Uterus (tissue), 3 donors: ENCODE measurements at regions not wholly inside any gene's neighbourhood (a gene's known extent, or its start where the extent isn't known, plus 50 kb on each side); places are given as distances from the start of the nearest gene placed in this dataset.

Experiments used
- DNase-seq, 2 donors: peaks; one replicate each; pipeline ENCODE4 v3.0.0-alpha.2; 2019 to 2020
- H3K27ac ChIP-seq, 2 donors: fragments of 200-600 bp; sonication (generic); 1 replicate in 1 of 2; 2 replicates in 1 of 2; pipeline ENCODE4 v1.5.1; 2016 to 2018
- H3K27me3 ChIP-seq, 2 donors: fragments of 200-600 bp; sonication (generic); one replicate each; pipeline ENCODE4 v1.5.1; 2018 to 2019; ENCODE audit warnings: control low read depth in 1 of 2
- H3K36me3 ChIP-seq, 2 donors: fragments of 200-600 bp; sonication (generic); one replicate each; pipeline ENCODE4 v1.5.1; 2019; ENCODE audit warnings: control low read depth in 1 of 2
- H3K4me1 ChIP-seq, 2 donors: fragments of 200-600 bp; sonication (generic); one replicate each; pipeline ENCODE4 v1.5.1; 2018 to 2019; ENCODE audit warnings: control low read depth in 1 of 2
- H3K4me3 ChIP-seq, 2 donors: fragments of 200-600 bp; sonication (generic); 1 replicate in 1 of 2; 2 replicates in 1 of 2; pipeline ENCODE4 v1.5.1; 2018 to 2019; ENCODE audit warnings: mild to moderate bottlenecking in 1 of 2
- H3K9me3 ChIP-seq, 2 donors: fragments of 200-600 bp; sonication (generic); one replicate each; pipeline ENCODE4 v1.5.1; 2019; ENCODE audit warnings: control low read depth in 1 of 2
- POLR2A ChIP-seq, 2 donors: fragments of 450-650 bp; IDR thresholded peaks; one replicate each; pipeline ENCODE4 v1.6.1; 2016; ENCODE audit warnings: antibody characterized with exemption in 2 of 2, mild to moderate bottlenecking in 1 of 2, moderate library complexity in 1 of 2
- intact Hi-C: fragments of 100-400 bp; cut with DNase I; formaldehyde crosslinking; loops from one replicate; pipeline ENCODE4 v1.15.1; 2023; ENCODE audit warnings: low total_unique reads
- TF ChIP-seq, protein P1 (sequence below), 4 experiments: fragments of 200-600 bp in 2 of 4; fragments of 450-650 bp in 2 of 4; sonication (generic) in 2 of 4; IDR thresholded peaks; one replicate each; pipeline ENCODE4 v1.5.1; 2016 to 2019; ENCODE audit warnings: antibody characterized with exemption in 4 of 4, mild to moderate bottlenecking in 2 of 4, moderate library complexity in 1 of 4
- donor health status: DM: yes; HTN: yes; CAD: no.

- H3K4me1 ChIP-seq: no peaks in the 10 kb centered on the region
- H3K27me3 ChIP-seq: no peaks in the 10 kb centered on the region
- no peaks in the 10 kb centered on the region for H3K9me3 ChIP-seq
- no peak for DNase-seq
- no peak overlapping the region for H3K27ac ChIP-seq
- TF ChIP-seq, protein P1, sequence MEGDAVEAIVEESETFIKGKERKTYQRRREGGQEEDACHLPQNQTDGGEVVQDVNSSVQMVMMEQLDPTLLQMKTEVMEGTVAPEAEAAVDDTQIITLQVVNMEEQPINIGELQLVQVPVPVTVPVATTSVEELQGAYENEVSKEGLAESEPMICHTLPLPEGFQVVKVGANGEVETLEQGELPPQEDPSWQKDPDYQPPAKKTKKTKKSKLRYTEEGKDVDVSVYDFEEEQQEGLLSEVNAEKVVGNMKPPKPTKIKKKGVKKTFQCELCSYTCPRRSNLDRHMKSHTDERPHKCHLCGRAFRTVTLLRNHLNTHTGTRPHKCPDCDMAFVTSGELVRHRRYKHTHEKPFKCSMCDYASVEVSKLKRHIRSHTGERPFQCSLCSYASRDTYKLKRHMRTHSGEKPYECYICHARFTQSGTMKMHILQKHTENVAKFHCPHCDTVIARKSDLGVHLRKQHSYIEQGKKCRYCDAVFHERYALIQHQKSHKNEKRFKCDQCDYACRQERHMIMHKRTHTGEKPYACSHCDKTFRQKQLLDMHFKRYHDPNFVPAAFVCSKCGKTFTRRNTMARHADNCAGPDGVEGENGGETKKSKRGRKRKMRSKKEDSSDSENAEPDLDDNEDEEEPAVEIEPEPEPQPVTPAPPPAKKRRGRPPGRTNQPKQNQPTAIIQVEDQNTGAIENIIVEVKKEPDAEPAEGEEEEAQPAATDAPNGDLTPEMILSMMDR (IDR thresholded peaks at IDR 0.05): no peak
- no peak for TF ChIP-seq POLR2A (IDR thresholded peaks at IDR 0.05)
- intact Hi-C loops: no loop called here
- no peak overlapping the region for H3K4me3 ChIP-seq
- no peaks in the 10 kb centered on the region for H3K36me3 ChIP-seq
Measured at GRCh38 chr12:58720421-58720820, 199.9 kb downstream of the LRIG3 start.

GRCh38 chr12:58725400-58726105, 194.8 kb downstream of the LRIG3 start:
- TF ChIP-seq, protein P1 (IDR thresholded peaks at IDR 0.05): no peak
- TF ChIP-seq POLR2A (IDR thresholded peaks at IDR 0.05): no peak
- DNase-seq: no peak

DNA sequence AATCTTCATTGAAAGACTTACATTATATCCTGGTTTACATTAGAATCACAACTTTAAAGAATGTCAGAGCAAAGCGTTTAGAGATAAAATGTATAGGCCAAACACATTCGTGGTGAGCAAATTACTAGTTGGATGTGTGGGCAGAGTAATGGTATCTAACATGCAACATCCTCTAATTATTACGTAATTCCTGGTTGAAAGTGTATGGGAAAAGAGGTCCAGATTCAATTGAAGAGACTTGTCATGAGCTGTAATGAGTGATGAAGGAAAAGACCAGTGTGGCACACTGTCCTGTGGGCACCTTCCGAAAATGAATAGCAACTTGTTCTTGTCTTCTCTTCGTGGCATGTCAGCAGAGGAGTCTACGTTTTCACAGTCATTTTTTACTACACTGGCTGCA, 192.8 kb downstream of the LRIG3 start:
- intact Hi-C loops: no loop called here
- no peaks in the 10 kb centered on the region for H3K4me1 ChIP-seq
- TF ChIP-seq, protein P1 (IDR thresholded peaks at IDR 0.05): no peak
- no peak for TF ChIP-seq POLR2A (IDR thresholded peaks at IDR 0.05)
- H3K27ac ChIP-seq: no peak overlapping the region
- H3K9me3 ChIP-seq: no peaks in the 10 kb centered on the region
- no peak overlapping the region for H3K4me3 ChIP-seq
- H3K27me3 ChIP-seq: no peaks in the 10 kb centered on the region
- H3K36me3 ChIP-seq: no peaks in the 10 kb centered on the region
- no peak for DNase-seq

More at GRCh38 chr12:58725400-58726105, 194.8 kb downstream of the LRIG3 start:
- Histone ChIP-seq H3K27me3 (no peaks in the 10 kb centered on the region), H3K4me1 (no peaks in the 10 kb centered on the region), H3K27ac (no peak overlapping the region), H3K4me3 (no peak overlapping the region), H3K36me3 (no peaks in the 10 kb centered on the region), H3K9me3 (no peaks in the 10 kb centered on the region)
- intact Hi-C loops: no loop called here

- DNase-seq: no peak
- no peaks in the 10 kb centered on the region for H3K4me1 ChIP-seq
- H3K27me3 ChIP-seq: no peaks in the 10 kb centered on the region
- H3K9me3 ChIP-seq: no peaks in the 10 kb centered on the region
- H3K4me3 ChIP-seq: no peak overlapping the region
- H3K27ac ChIP-seq: no peak overlapping the region
- TF ChIP-seq, protein P1 (IDR thresholded peaks at IDR 0.05): no peak
- TF ChIP-seq POLR2A (IDR thresholded peaks at IDR 0.05): no peak
- intact Hi-C loops: no loop called here
- H3K36me3 ChIP-seq: no peaks in the 10 kb centered on the region
Measured at GRCh38 chr12:58728397-58728796, 191.9 kb downstream of the LRIG3 start.

GRCh38 chr12:58731096-58731495, 189.2 kb downstream of the LRIG3 start:
- Histone ChIP-seq H3K4me1 (no peaks in the 10 kb centered on the region), H3K27ac (no peak overlapping the region), H3K36me3 (no peaks in the 10 kb centered on the region), H3K4me3 (no peak overlapping the region), H3K9me3 (no peaks in the 10 kb centered on the region), H3K27me3 (no peaks in the 10 kb centered on the region)
- no peak for DNase-seq
- intact Hi-C loops: no loop called here
- TF ChIP-seq, protein P1 (IDR thresholded peaks at IDR 0.05): no peak
- no peak for TF ChIP-seq POLR2A (IDR thresholded peaks at IDR 0.05)
